HG03159 (cell line): ENCODE measurements at regions not wholly inside any gene's neighbourhood (a gene's known extent, or its start where the extent isn't known, plus 50 kb on each side); places are given as distances from the start of the nearest gene placed in this dataset.

Experiments
- ATAC-seq: cut with Tn5 transposase; IDR thresholded peaks from one replicate; pipeline ENCODE4 v1.9.1; 2021; ENCODE audit warnings: mild to moderate bottlenecking, moderate library complexity; ENCODE audit not compliant: unreplicated experiment

GRCh38 chr6:163944897-163945296, 530.4 kb downstream of the QKI start:
- ATAC-seq, result no peak

GRCh38 chr6:163943607-163944385, 529.3 kb downstream of the QKI start:
- ATAC-seq, result no peak

- no peak for ATAC-seq
Measured at GRCh38 chr6:163942790-163943189, 528.3 kb downstream of the QKI start.

- ATAC-seq, result no peak
Measured at GRCh38 chr6:163941624-163941976, 527.1 kb downstream of the QKI start.

- no peak for ATAC-seq
Measured at GRCh38 chr6:163940705-163941623, 526.4 kb downstream of the QKI start.

- ATAC-seq, result no peak
Measured at GRCh38 chr6:163937071-163937470, 522.6 kb downstream of the QKI start.

GRCh38 chr6:163935158-163935762, 520.7 kb downstream of the QKI start:
- no peak for ATAC-seq

GRCh38 chr6:163930012-163930411, 515.5 kb downstream of the QKI start:
- ATAC-seq, result no peak

- no peak for ATAC-seq
Measured at GRCh38 chr6:163929538-163929937, 515.0 kb downstream of the QKI start.

GRCh38 chr6:163926642-163927041, 512.1 kb downstream of the QKI start:
- no peak for ATAC-seq

- no peak for ATAC-seq
Measured at GRCh38 chr6:163925839-163926238, 511.3 kb downstream of the QKI start.

GRCh38 chr6:163923658-163924411, 509.3 kb downstream of the QKI start:
- ATAC-seq, result no peak

- no peak for ATAC-seq
Measured at GRCh38 chr6:163922562-163922961, 508.0 kb downstream of the QKI start.

GRCh38 chr6:163919652-163920051, 505.1 kb downstream of the QKI start:
- no peak for ATAC-seq

- ATAC-seq, result no peak
Measured at GRCh38 chr6:163916315-163917081, 502.0 kb downstream of the QKI start.

GRCh38 chr6:163915131-163915530, 500.6 kb downstream of the QKI start:
- no peak for ATAC-seq

- no peak for ATAC-seq
Measured at GRCh38 chr6:163913045-163913444, 498.5 kb downstream of the QKI start.

GRCh38 chr6:163906006-163906710, 491.6 kb downstream of the QKI start:
- no peak for ATAC-seq

GRCh38 chr6:163904186-163904585, 489.7 kb downstream of the QKI start:
- ATAC-seq, result no peak

GRCh38 chr6:163903541-163903940, 489.0 kb downstream of the QKI start:
- no peak for ATAC-seq
